Mucosa of descending colon (tissue), 3 donors: ENCODE measurements at regions not wholly inside any gene's neighbourhood (a gene's known extent, or its start where the extent isn't known, plus 50 kb on each side); places are given as distances from the start of the nearest gene placed in this dataset.

Experiments
- ATAC-seq: fragments of 200-7000 bp; cut with Tn5 transposase; one replicate; pipeline ENCODE4 v1.9.1; 2020; ENCODE audit warnings: mild to moderate bottlenecking, moderate library complexity
- DNase-seq, 3 donors: peaks; one replicate each; pipeline ENCODE4 v3.0.0-alpha.2; 2020
- H3K36me3 ChIP-seq: fragments of 200-600 bp; one replicate; pipeline ENCODE4 v1.8.0; 2021; ENCODE audit warnings: low read depth, mild to moderate bottlenecking
- H3K4me1 ChIP-seq: fragments of 200-600 bp; one replicate; pipeline ENCODE4 v1.8.0; 2021; ENCODE audit warnings: low read depth, mild to moderate bottlenecking
- H3K4me3 ChIP-seq: fragments of 200-600 bp; one replicate; pipeline ENCODE4 v1.8.0; 2021; ENCODE audit warnings: mild to moderate bottlenecking
- H3K9me3 ChIP-seq: fragments of 200-600 bp; one replicate; pipeline ENCODE4 v1.8.0; 2021; ENCODE audit warnings: mild to moderate bottlenecking
- CTCF ChIP-seq: fragments of 200-600 bp; IDR thresholded peaks from one replicate; pipeline ENCODE4 v1.8.0; 2022; ENCODE audit warnings: antibody characterized with exemption, mild to moderate bottlenecking
- intact Hi-C, 2 donors: fragments of 100-400 bp; cut with DNase I in 1 of 2; cut with micrococcal nuclease in 1 of 2; formaldehyde crosslinking; loops; one replicate each; pipeline versions ENCODE4 v1.11.0 to v1.11.1; 2022; cut with DNase I, micrococcal nuclease
- donor health status: DM: no; HTN: no; CAD: no; lungs with moderate emphysema.
- donor health status: DM: no; HTN: no; CAD: no.
- donor health status: DM: no; HTN: yes; CAD: no.

- intact Hi-C loops = no loop called here
- no peak for ATAC-seq
- no peaks in the 10 kb centered on the region for H3K36me3 ChIP-seq
- no peak for TF ChIP-seq CTCF
- no peaks in the 10 kb centered on the region for H3K4me1 ChIP-seq
- H3K4me3 ChIP-seq = no peak overlapping the region
- DNase-seq = no peak
- H3K9me3 ChIP-seq = no peaks in the 10 kb centered on the region
These were observed 96.2 kb upstream of the USP15 start for GRCh38 chr12:62164036-62164435.

- Histone ChIP-seq H3K4me1 (no peaks in the 10 kb centered on the region), H3K9me3 (no peaks in the 10 kb centered on the region), H3K4me3 (no peak overlapping the region), H3K36me3 (no peaks in the 10 kb centered on the region)
- no peak for TF ChIP-seq CTCF
- DNase-seq = no peak
- intact Hi-C loops = no loop called here
- no peak for ATAC-seq
These were observed 93.7 kb upstream of the USP15 start for GRCh38 chr12:62166525-62166924.

- no peaks in the 10 kb centered on the region for H3K9me3 ChIP-seq
- no peak for DNase-seq
- ATAC-seq = no peak
- no peaks in the 10 kb centered on the region for H3K4me1 ChIP-seq
- H3K36me3 ChIP-seq = no peaks in the 10 kb centered on the region
- intact Hi-C loops = no loop called here
- TF ChIP-seq CTCF = no peak
- H3K4me3 ChIP-seq = no peak overlapping the region
These were observed 91.8 kb upstream of the USP15 start for GRCh38 chr12:62168411-62168810.

GRCh38 chr12:62170241-62170640 lies 90.0 kb upstream of the USP15 start:
- intact Hi-C loops = no loop called here
- no peak overlapping the region for H3K4me3 ChIP-seq
- no peaks in the 10 kb centered on the region for H3K9me3 ChIP-seq
- TF ChIP-seq CTCF = no peak
- no peaks in the 10 kb centered on the region for H3K36me3 ChIP-seq
- no peak for DNase-seq
- H3K4me1 ChIP-seq = no peaks in the 10 kb centered on the region
- no peak for ATAC-seq

- ATAC-seq (peak; percentile 13), DNase-seq (peak in 1 of 3 donors; percentile 48)
- H3K4me3 ChIP-seq = no peak overlapping the region
- H3K9me3 ChIP-seq = no peaks in the 10 kb centered on the region
- TF ChIP-seq CTCF = no peak
- peaks cover 9% of the 10 kb centered on the region for H3K4me1 ChIP-seq
- no peaks in the 10 kb centered on the region for H3K36me3 ChIP-seq
- intact Hi-C loops = no loop called here
These were observed 69.3 kb upstream of the USP15 start for GRCh38 chr12:62190689-62191490.
